ENCODE measurements at regions not wholly inside any gene's neighbourhood (a gene's known extent, or its start where the extent isn't known, plus 50 kb on each side); places are given as distances from the start of the nearest gene placed in this dataset.

DNA sequence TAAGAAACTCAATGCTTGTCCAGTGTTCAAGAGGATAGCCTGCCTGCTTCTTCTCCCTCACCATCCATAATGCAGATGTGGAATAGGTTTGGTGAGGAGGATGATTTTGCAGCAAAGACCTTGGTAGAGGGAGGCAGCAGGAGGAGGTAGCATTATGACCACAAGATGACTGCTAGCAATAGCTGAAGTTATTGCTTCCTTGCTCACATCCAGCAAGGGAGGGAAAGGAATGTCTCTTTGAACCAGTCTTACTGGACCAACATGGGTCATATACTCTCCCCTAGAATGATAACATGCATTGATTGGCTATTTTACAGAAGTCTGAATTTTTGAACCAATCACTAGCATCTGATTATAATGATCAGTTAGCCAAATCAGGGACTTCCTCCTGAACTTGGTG, 607.6 kb downstream of the EBF1 start:
- TF ChIP-seq ZNF423 (CRISPR knock-in tag; IDR thresholded peaks at IDR 0.05) = no peak
- TF ChIP-seq, protein P1, sequence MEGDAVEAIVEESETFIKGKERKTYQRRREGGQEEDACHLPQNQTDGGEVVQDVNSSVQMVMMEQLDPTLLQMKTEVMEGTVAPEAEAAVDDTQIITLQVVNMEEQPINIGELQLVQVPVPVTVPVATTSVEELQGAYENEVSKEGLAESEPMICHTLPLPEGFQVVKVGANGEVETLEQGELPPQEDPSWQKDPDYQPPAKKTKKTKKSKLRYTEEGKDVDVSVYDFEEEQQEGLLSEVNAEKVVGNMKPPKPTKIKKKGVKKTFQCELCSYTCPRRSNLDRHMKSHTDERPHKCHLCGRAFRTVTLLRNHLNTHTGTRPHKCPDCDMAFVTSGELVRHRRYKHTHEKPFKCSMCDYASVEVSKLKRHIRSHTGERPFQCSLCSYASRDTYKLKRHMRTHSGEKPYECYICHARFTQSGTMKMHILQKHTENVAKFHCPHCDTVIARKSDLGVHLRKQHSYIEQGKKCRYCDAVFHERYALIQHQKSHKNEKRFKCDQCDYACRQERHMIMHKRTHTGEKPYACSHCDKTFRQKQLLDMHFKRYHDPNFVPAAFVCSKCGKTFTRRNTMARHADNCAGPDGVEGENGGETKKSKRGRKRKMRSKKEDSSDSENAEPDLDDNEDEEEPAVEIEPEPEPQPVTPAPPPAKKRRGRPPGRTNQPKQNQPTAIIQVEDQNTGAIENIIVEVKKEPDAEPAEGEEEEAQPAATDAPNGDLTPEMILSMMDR (IDR thresholded peaks at IDR 0.05) = no peak
- TF ChIP-seq, protein P2, sequence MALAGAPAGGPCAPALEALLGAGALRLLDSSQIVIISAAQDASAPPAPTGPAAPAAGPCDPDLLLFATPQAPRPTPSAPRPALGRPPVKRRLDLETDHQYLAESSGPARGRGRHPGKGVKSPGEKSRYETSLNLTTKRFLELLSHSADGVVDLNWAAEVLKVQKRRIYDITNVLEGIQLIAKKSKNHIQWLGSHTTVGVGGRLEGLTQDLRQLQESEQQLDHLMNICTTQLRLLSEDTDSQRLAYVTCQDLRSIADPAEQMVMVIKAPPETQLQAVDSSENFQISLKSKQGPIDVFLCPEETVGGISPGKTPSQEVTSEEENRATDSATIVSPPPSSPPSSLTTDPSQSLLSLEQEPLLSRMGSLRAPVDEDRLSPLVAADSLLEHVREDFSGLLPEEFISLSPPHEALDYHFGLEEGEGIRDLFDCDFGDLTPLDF (CRISPR knock-in tag; IDR thresholded peaks at IDR 0.05) = no peak
- TF ChIP-seq, protein P3, sequence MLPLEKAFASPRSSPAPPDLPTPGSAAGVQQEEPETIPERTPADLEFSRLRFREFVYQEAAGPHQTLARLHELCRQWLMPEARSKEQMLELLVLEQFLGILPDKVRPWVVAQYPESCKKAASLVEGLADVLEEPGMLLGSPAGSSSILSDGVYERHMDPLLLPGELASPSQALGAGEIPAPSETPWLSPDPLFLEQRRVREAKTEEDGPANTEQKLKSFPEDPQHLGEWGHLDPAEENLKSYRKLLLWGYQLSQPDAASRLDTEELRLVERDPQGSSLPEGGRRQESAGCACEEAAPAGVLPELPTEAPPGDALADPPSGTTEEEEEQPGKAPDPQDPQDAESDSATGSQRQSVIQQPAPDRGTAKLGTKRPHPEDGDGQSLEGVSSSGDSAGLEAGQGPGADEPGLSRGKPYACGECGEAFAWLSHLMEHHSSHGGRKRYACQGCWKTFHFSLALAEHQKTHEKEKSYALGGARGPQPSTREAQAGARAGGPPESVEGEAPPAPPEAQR (CRISPR knock-in tag; IDR thresholded peaks at IDR 0.05) = no peak

Data from WTC11 (cell line).